GM04503 (cell line): ENCODE measurements at regions not wholly inside any gene's neighbourhood (a gene's known extent, or its start where the extent isn't known, plus 50 kb on each side); places are given as distances from the start of the nearest gene placed in this dataset.

ENCODE experiments used
- DNase-seq: peaks from one replicate; pipeline ENCODE4 v3.0.0-alpha.2; 2012; ENCODE audit warnings: low read depth

DNA sequence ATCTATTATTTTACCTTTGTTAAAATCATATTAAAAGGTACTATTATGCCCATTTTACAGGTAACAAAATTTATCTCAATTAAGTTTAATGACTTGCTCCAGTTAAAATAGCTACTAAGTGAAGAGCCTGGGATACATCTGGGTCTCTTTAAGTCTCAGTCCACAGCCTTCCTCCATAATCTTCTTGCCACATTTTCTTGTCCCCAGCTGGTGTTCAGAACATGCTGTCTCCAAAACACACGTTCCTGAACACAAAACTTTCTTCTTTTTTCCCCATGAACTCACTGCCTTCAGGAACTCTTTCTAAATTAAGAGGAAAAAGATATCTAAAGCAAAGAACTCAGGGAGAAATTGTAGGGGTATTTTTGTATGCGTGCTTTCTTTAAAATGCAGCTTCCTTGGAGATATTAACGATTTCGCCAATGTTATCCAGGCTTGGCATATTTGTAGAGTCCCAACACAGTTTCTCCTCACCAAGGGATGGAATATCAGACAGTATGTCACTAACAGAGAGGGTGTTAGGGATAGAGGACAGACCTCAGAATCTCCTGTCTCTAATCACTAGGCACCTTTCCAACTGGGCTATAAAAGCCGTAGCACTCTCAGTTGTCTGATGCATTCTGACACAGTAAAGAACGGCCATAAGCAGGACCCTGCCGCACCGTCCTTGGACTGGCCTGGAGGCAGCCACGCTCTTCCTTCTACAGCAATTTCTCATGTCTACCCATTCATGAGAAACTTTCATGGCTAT lies 232.8 kb upstream of the BLID start:
- no peak for DNase-seq

GRCh38 chr11:122346006-122346405 lies 230.0 kb upstream of the BLID start:
- DNase-seq = no peak

DNA sequence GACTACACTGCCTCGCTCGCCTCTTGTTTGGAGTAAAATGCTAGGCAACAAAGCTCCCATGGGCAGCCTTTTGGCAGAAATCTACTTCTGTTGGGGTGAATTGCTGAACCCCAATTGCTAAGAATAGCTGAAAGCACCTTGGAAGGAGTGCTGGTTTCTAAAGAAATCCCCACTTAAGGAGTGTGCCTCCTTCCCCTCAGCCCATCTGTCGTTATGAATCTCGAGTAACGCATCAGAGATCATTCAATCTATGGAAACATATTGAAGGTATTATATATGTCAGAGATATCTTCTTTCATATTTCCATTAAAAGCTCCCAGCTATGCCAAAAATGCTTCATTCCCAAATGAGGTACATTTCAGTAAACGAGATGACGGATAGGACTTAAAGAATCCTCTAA lies 229.6 kb upstream of the BLID start:
- DNase-seq = no peak

GRCh38 chr11:122344215-122344614 lies 228.2 kb upstream of the BLID start:
- peak; percentile 96 for DNase-seq

DNA sequence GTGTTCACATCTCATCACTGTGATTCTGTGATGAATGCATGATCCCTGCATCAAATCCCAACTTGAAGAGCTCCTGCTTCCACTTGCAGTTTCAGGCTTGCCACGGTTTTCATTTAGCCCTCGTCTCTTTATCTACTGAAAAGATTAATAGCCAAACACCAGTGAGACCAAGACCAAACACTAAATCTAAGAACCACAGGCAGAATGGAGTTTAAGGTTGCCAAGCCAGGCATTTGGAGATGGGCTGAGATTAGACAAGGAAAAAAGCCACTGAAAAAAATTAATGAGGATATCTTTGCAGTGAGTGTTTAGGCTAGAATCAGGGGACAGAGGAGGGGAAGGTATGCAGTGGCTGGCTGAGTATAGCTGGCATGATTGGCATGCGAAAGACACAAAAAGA lies 227.2 kb upstream of the BLID start:
- DNase-seq = peak; percentile 65

DNA sequence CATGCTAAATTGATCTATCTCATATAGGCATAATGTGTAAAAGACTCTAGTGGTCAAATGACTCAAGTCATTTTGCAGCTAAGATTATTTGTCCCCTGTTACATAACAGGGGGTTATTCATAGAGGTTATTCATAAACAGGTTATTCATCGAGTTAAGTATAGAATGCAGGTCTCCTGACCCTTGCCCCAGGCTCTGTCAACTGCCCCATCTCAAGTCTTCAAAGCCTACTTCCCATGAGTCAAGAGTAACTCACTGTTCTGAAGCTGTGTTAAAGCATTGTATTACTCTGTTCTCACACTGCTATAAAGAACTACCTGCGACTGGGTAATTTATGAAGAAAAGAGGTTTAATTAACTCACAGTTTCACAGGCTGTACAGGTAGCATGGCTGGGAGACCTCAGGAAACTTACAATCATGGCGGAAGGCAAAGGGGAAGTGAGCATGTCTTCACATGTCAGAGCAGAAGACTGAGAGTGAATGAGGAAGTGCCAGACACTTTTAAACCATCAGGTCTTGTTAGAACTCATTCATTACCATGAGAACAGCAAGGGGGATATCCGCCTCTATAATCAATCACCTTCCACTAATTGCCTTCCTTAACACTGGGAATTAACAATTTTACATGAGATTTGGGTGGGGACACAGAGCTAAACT lies 226.2 kb upstream of the BLID start:
- DNase-seq = no peak

GRCh38 chr11:122341477-122341876 lies 225.5 kb upstream of the BLID start:
- no peak for DNase-seq

- DNase-seq = no peak
Measured at GRCh38 chr11:122340607-122341290, 224.7 kb upstream of the BLID start.

GRCh38 chr11:122339436-122340060 lies 223.5 kb upstream of the BLID start:
- no peak for DNase-seq

- DNase-seq = no peak
Measured at GRCh38 chr11:122337704-122338103, 221.7 kb upstream of the BLID start.

GRCh38 chr11:122337241-122337640 lies 221.2 kb upstream of the BLID start:
- no peak for DNase-seq

DNA sequence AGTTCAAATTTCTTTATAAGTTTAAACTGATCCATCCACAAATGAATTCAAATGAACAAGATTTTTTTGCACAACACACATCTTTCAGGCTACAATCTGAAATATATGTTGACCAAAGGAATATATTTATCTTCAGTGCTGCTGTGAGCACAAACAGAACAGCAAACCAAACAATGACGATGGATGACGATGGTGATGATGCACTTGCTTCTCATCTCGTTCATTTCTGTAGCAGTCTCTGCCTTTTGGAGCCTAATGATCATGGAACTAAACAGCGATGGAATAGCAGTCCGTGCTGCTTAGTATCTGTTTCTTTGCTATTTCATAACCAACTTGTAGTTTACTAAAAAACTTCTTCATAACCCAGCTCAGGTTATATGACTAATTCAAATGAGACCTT lies 220.7 kb upstream of the BLID start:
- DNase-seq = no peak

DNA sequence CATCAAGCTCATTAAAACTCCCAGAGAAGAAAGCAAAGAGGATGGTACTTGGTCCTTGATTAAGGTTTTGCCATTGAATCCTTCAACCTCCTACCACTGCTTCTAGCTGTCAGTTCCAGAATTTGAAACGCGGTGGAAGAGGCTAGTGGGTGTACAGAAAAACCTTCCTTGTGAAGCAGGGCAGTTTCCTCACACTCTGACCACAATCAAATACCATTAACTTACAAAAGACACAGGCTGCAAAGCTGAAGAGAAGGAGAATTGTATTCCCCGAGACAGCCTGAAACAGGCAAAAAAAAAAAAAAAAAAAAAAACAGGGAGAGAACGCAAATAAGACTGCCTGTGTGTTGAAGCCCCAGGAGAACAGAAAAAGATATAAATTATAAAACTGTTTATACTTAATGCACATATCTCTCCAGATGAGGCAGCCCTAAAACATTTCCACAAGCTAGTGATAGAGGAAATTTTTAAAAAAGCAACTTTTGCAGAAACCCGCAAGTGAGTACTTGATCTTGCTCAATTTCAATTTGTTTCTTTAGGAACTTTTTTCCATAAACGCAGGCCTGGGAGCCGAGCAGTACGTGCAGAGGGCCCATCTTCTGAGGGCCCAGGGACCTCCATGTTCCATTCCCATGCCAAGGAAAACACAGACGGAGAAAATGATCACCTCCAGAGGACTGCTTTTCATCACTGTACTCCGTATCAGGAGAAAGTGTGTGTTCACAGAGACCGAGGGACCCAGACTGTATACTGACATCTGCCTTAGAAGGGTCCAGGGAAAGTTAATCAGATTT lies 218.7 kb upstream of the BLID start:
- DNase-seq = no peak

GRCh38 chr11:122333467-122333866 lies 217.5 kb upstream of the BLID start:
- no peak for DNase-seq

GRCh38 chr11:122331079-122331478 lies 215.1 kb upstream of the BLID start:
- no peak for DNase-seq

DNA sequence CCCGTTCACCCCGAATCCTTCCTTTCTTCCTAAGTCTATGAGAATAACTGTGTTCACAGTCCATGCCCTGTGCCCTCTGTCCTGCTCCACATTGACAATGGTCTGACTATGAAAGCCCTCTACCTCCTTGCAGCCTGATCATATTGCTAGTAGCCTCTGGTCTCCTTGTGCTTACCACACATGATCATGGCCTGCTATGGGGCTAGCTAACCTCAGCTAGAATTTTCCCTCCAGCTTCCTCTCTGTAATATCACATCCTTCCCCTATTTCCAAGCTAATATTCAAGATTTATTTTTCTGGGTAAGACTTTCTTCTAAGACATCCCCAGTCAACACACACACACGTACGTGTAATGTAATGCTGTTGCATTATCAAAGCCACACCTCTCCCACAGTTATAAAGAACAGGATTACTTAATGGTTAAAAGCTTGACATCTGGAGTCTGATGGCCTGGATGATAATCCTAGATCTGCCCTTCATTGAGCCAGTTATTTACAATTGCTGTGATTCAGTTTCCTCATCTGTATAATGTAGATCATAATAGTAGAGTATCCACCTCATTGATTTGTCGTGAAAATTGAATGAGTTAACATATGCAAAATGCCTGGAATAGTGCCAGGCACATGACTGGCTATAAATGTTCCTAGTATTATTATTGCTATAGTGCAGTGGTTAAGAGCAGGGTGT lies 214.4 kb upstream of the BLID start:
- DNase-seq = no peak

GRCh38 chr11:122327528-122327927 lies 211.5 kb upstream of the BLID start:
- DNase-seq = no peak

GRCh38 chr11:122323754-122324421 lies 207.9 kb upstream of the BLID start:
- no peak for DNase-seq

GRCh38 chr11:122322329-122322728 lies 206.3 kb upstream of the BLID start:
- DNase-seq = peak; percentile 60

DNA sequence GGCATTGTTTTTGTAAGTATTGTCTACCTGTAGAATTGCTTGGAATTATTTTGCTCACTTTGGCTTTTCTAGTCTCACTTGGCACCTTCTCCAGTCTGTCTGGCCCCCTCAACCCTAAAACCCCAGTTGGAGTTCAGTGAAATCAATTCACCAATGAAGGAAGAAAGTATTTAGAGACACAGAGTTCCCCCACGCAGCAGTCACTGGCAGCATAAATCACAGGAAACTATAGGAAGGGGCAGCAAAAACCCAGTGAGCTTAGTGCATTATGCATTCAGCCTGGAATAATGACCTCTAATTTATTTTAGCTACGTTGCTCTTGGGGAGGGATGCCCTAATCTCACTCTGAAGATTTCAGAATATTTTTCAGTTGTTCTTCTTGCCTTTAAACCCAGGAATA lies 204.7 kb upstream of the BLID start:
- no peak for DNase-seq
